NCI-H1092 treated with DMSO at 0.1 percent for 48 hours (cell line): ENCODE measurements at regions not wholly inside any gene's neighbourhood (a gene's known extent, or its start where the extent isn't known, plus 50 kb on each side); places are given as distances from the start of the nearest gene placed in this dataset.
A peak's percentile ranks its signal among the peaks of the same experiment; 100 is the strongest.

ENCODE experiments used
- DNase-seq: peaks from one replicate; lab custom pipeline; 2025; lab: John Stamatoyannopoulos, UW

DNA sequence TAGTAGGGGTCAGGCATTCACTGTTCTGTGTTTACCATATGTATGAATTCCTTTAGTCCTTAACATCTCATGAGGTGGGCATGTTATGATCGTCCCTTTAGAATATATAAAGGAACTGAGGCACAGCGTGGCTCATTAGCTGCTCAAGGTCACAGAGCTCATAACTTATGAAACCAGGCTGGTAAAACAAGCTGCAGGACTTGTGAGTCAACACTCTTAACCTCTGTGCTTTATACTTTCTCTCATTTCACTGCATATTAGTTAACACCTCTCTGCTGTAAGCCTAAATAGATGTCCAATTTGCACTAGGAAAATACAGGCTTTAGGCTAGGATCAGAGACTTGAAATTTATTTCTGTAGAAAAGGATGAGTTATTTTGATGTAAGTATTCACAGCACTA, 180.3 kb upstream of the HDAC9 start:
- no peak for DNase-seq

DNA sequence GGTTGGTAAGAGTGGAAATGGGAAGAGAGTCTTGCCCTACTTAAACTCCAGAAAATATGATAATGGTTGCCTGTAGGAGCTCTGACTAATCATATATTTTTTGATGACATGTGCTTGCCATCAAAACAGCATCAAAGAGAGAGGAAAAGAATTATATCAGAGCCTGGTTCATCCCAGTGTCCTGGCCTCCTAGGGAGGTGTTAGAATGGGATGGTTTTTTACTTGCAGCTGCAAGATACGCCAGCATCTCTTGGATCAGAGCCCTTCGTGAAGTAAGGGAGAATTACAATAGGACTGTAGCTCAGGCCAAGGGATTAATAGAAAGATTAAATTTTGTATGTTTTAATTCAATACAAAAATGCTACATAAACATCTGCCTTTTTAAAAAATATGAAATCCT, 177.6 kb upstream of the HDAC9 start:
- no peak for DNase-seq

GRCh38 chr7:18320422-18320821, 175.1 kb upstream of the HDAC9 start:
- no peak for DNase-seq

DNA sequence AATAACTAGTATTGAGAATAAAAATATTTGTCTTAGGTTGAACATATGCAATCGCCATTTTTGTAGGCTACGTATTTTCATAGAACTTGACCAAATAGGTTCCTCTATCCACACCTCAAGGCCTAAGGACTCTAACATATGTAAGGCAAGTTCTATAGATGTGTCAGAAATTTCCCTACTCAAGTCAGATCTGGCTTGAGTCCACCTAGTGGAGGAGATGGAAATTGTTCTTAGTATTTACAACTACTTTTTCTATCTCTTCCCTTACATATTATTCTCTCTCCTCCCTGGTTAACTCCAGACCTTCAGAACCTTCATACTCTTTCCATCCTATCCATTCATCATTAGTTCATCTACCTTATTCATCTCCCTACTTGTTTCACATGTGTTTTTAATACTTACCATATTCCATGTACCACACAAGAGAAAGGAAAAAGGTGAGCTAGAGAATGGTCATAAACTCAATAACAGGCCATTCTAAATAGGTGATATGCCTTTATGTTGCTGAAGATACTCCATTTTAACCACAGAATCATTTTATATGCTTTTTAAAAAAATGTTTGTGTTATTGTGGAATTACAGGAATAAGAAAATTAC, 174.5 kb upstream of the HDAC9 start:
- peak; percentile 43 for DNase-seq

DNA sequence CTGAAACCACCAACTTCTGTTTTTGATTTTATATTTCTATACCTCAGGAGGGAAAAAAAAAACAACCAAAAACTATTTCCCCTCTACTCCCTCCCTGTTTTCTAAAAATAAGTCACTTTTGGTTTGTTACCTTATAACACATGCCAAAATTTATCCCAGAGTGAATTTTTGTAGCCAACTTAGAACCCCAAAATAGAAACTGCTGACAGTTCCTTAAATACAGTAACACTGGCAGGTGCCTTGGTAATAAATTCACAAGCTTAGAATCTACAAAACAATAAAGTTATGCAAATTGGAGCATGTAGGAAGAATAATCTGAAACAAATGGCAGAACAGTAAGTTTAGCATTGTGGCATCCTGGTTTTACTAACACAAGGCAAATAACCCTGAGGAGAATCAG, 165.0 kb upstream of the HDAC9 start:
- DNase-seq, result no peak

DNA sequence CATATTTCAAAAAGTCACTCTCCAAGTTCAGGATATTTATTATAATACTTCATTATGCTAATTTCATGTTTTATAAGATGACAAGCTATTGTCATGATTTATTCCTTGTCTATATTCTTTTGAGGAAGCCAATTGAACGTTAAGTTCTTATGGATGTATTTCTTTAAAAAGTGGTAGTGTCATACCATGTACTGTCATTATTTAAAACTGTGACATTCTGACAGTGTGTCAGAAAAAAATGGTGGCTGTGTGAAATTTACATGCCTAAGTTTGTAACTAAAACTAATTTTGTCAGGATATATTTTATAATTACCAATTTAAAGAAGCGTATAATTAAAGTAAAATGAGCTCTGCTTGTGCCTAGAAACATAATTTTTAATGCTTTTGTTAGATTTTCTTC, 158.9 kb upstream of the HDAC9 start:
- DNase-seq, result no peak

GRCh38 chr7:18337048-18337809, 158.3 kb upstream of the HDAC9 start:
- DNase-seq, result no peak

DNA sequence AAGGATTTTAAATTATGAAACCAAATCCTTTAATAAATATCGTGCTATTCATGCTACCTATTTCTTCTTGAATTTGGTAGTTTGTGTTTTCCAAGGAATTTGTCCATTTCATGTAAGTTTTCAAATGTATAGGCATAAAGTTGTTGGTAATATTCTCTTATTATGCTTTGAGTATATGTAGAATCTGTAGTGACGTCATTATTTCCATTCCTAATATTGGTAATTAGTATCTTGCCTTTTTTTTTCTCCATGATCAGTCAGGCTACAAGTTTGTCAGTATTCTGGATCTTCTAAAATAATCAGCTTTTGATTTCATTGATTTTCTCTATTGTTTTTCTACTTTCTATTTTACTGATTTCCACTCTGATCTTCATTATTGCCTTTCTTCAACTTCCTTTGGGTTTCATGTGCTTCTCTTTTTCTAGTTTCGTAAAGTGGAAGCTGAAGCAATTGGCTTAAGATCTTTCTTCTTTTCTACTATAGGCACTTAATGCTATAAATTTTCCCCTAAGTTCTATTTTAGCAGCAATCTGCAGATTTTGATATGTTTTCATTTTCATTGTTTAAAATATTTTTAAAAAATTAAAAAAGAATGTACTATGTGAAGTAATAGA, 156.5 kb upstream of the HDAC9 start:
- no peak for DNase-seq

DNA sequence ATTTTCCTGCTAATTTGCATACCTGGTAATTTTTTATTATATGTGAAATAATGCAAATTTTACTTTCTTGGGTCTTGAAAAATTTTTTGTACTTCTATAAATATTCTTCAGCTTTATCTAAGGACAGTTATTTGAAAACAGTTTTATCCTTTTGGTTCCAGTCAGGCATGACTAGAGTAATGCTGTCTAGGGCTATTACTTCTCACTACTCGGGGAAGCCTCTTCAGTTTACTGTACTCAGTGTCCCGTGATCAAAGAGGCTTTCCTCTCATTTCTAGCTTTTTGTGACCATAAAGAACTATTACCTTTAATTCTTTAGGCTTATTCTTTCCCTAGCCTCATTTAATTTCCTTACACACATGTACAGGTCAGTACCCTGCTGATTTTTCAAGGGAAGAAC, 153.8 kb upstream of the HDAC9 start:
- DNase-seq, result no peak

GRCh38 chr7:18343047-18343446, 152.5 kb upstream of the HDAC9 start:
- no peak for DNase-seq

GRCh38 chr7:18344536-18344935, 151.0 kb upstream of the HDAC9 start:
- DNase-seq, result no peak

DNA sequence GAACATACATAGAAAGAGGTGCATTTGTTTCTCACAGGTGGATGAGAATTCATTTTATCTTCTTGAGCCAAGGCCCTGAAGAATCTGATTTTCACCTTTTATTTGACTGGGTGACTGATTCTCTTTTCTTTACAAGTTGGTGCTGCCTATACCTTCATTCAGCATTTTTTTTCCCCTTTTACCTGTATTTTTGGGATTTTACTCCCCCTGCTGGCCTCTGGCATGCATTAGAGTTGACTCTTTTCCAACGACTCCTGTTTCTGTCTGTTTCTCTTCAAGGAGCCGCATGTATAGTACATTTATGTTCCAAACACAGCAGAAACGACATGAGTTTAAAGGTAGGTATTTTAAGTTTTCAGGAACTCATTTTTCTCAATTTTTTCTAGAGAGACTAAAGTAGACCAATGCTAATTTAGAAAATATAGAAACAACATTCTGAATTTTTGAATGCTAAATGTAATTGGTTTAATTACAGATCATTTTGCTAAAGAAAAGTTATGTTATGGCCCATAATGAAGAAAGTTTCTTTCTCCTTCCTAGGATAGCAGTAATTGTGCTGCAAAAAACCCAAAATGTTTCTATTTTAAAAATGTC, 149.8 kb upstream of the HDAC9 start:
- peak; percentile 82 for DNase-seq

DNA sequence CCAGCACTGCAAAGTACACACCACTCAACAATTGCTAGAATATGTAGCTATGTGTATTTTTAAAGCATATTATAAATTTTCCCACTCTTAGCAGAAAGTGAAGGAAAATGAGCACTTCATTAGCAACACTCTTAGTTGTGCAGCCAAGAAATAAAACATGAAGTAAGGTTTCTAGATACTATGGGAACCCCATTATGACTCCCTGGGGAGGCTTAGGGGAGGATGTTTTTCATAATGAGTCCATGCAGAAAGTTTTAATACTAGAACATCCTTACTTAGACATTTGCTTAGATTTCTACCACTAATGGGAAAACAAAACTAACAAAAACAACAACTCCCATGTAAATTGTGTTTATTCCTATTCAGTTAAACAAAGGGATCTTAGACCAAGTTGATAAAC, 148.4 kb upstream of the HDAC9 start:
- DNase-seq, result no peak

DNA sequence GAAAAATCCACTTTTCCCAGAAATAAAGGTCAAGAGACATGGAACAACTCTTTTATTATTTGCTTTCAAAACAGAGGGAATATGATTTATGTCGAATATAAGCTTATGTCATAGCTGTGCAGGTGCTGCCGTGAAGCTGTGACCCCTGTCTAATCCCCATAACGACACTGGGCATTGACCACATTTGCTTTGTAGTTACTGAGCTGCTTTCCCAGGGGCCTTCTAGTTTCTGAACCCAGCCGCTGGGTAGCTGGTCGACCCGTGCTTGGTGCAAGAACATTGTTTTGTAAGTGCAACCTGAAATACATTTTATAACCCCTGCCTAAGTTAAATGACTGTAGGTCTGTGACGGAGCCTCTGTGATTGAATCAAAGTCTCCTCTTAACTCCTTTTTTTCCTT, 144.9 kb upstream of the HDAC9 start:
- no peak for DNase-seq

DNA sequence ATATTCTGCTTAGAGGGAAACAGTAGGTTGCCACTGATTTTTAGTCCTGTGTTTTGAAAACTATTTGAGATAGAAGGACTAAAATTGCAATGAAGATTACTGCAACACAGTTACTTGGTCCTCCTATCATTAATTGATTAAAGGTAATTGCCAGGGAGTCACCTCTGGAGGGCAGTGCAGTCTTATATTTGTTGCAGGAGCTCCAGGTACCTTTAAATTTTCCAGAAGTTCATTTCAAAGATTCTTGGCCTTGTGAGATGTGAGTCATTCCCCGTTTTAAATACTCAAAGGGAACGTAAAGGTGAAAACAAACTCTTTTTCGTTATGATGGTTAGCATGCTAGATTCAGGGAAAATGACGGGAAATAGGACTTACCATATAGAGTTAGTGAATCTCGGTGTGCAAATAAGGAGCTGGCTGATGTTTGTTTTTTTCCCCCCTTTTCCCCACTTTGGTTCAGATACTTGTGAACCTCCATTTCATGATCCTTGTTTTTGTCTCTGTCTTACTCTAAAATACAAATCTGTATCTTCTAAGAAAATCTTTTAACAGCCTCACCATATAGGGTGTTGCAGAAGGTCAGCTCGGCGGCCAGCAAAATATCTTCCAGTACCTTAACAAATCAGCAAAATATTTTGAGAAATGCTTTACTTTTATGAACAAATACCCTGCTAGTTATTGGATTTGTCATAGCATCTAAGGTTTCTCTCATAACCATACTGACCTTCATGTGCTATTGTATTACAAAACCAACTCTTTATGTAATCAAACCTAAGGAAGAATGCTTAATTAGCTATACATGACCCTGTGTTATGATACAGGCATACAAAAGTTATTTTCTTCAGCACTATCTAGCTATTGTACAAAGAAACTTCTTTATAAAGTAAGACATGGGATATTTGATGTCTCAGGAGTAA, 143.0 kb upstream of the HDAC9 start:
- peak; percentile 75 for DNase-seq

DNA sequence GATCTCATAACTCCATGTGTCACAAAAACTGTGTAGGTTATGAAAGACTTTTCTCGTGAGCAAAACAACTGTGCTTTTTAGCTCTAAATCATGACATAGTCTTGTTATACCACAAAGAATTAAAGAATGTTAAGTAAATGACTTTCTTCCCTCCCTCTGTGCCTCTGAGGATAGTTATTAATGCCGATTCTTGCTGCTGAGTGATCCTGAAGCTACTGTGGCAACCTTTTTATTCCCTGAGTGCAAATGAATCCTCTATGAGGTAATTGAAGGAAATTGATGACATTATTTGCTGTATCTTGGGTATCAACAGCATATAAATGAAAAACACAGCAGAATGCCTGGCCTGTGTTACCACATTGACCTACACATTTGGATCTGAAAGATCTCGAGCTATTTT, 142.2 kb upstream of the HDAC9 start:
- peak; percentile 8 for DNase-seq

DNA sequence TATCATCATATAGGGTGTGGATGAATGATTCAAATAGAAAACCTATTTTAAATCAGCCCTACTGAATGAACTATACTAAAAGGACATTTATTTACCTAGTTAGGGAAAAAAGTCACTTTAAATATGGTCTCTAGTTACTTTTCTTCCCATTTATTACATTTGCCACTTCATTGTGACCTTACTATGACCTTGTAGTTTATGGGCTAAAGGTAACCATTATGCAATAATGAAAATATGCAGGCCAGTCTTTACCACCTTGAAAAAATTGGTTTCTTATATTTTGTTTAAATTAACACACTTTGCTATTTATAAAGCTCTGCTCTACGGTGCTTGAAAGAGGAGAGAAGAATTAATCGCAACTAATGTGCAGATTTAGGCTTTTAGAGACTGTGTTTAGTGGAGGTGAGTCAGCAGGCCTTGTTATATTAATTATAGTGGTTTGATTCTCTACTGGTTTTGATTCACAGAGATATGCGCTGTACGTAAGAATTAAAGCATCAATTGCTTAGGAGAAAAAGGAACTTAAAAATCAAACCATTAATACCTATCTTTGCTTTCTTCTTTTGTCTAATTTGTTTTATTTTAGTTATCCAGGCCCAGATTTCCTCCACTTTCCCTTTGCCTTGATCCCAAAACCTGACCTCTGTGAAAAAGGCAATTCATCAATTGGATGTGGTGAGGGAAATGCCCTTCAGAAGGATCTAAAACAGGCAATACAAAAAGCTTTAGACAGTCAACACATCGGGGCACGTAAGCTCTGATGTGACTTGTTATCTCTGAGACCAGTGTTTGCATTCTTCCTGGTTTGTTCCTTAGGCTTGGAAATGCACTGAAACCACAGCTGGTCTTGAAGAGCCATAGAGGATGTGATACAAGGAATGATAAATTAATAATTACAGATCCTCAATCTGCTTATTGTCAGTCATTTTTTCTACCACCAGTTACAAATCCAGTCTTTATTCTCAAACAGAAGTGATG, 141.2 kb upstream of the HDAC9 start:
- DNase-seq, result no peak

DNA sequence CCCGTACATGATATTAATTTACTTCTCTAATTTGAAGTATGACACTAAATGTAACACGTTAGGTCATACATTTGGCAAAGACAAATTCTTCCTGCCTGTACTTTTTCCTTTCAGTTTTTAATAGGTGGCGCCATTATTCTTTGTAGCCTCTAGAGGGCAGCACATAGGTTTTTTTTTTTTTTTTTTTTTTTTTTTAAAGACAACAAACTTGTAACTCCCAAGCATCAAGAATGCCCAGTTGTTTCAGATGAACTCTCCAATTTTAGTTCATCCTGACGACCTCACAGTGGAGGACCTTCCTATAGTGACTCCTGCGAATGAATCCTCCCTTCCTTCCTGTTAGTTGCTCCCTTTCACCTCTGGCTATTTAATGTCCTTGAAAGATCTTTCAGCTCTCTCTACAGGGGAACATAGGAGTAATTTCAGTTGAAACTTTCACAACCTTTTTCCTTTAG, 139.3 kb upstream of the HDAC9 start:
- peak; percentile 67 for DNase-seq

GRCh38 chr7:18357691-18358090, 137.9 kb upstream of the HDAC9 start:
- peak; percentile 7 for DNase-seq

DNA sequence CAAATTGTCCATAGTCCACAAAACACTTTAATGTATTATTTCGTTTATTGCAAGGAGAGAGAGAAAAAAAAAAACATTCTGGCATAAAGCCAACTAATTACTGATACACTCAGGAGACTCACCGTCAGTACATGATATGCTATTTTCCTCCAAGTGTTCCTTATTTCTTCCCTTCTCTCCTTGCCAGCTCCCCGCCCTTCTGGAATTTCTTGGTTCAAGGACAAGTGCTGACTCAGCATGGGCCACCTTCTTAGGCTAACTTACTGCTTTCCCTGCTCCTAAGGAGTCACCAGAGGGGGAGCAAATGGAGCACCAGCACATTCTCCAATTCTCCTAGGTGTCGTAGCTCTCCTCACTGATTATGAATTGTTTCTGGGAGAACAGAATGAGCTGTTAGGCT, 133.8 kb upstream of the HDAC9 start:
- DNase-seq, result no peak
